Stimulated activated CD4-positive, alpha-beta T cell treated with anti-CD3 and anti-CD28 coated beads, Interleukin-1b, Interleukin-23, amount 100 ng/mL, for 48 hours (primary cell): ENCODE measurements at regions not wholly inside any gene's neighbourhood (a gene's known extent, or its start where the extent isn't known, plus 50 kb on each side); places are given as distances from the start of the nearest gene placed in this dataset.

Source experiments
- DNase-seq: peaks from one replicate; pipeline ENCODE4 v3.0.0-alpha.2; 2020

- DNase-seq, result no peak
These were observed 117.4 kb upstream of the NECTIN1 start for GRCh38 chr11:119846374-119846773.

- DNase-seq, result no peak
These were observed 116.8 kb upstream of the NECTIN1 start for GRCh38 chr11:119845756-119846155.

GRCh38 chr11:119845305-119845704 is 116.3 kb upstream of the NECTIN1 start:
- no peak for DNase-seq

- no peak for DNase-seq
These were observed 115.8 kb upstream of the NECTIN1 start for GRCh38 chr11:119844808-119845207.

- DNase-seq, result no peak
These were observed 114.9 kb upstream of the NECTIN1 start for GRCh38 chr11:119843877-119844276.

- no peak for DNase-seq
These were observed 113.7 kb upstream of the NECTIN1 start for GRCh38 chr11:119842731-119843130.

- DNase-seq, result no peak
These were observed 110.6 kb upstream of the NECTIN1 start for GRCh38 chr11:119839476-119840133.

GRCh38 chr11:119835753-119836152 is 106.8 kb upstream of the NECTIN1 start:
- peak; percentile 11 for DNase-seq

- DNase-seq, result no peak
These were observed 103.4 kb upstream of the NECTIN1 start for GRCh38 chr11:119832202-119832935.

GRCh38 chr11:119831011-119831410 is 102.0 kb upstream of the NECTIN1 start:
- DNase-seq, result no peak

- no peak for DNase-seq
These were observed 101.4 kb upstream of the NECTIN1 start for GRCh38 chr11:119830400-119830799.

GRCh38 chr11:119829402-119829801 is 100.4 kb upstream of the NECTIN1 start:
- DNase-seq, result no peak

GRCh38 chr11:119828819-119829218 is 99.8 kb upstream of the NECTIN1 start:
- DNase-seq, result no peak

- no peak for DNase-seq
These were observed 99.0 kb upstream of the NECTIN1 start for GRCh38 chr11:119828006-119828405.

- DNase-seq, result no peak
These were observed 98.1 kb upstream of the NECTIN1 start for GRCh38 chr11:119827113-119827512.

GRCh38 chr11:119823077-119823476 is 94.1 kb upstream of the NECTIN1 start:
- DNase-seq, result no peak

- no peak for DNase-seq
These were observed 87.7 kb upstream of the NECTIN1 start for GRCh38 chr11:119816660-119817059.

- DNase-seq, result no peak
These were observed 85.8 kb upstream of the NECTIN1 start for GRCh38 chr11:119814766-119815165.

- no peak for DNase-seq
These were observed 81.7 kb upstream of the NECTIN1 start for GRCh38 chr11:119810478-119811232.

GRCh38 chr11:119809346-119809745 is 80.3 kb upstream of the NECTIN1 start:
- DNase-seq, result no peak

GRCh38 chr11:119808407-119809185 is 79.6 kb upstream of the NECTIN1 start:
- no peak for DNase-seq

- DNase-seq, result no peak
These were observed 78.8 kb upstream of the NECTIN1 start for GRCh38 chr11:119807841-119808240.

GRCh38 chr11:119807402-119807801 is 78.4 kb upstream of the NECTIN1 start:
- no peak for DNase-seq
